ENCODE measurements at regions not wholly inside any gene's neighbourhood (a gene's known extent, or its start where the extent isn't known, plus 50 kb on each side); places are given as distances from the start of the nearest gene placed in this dataset.

DNA sequence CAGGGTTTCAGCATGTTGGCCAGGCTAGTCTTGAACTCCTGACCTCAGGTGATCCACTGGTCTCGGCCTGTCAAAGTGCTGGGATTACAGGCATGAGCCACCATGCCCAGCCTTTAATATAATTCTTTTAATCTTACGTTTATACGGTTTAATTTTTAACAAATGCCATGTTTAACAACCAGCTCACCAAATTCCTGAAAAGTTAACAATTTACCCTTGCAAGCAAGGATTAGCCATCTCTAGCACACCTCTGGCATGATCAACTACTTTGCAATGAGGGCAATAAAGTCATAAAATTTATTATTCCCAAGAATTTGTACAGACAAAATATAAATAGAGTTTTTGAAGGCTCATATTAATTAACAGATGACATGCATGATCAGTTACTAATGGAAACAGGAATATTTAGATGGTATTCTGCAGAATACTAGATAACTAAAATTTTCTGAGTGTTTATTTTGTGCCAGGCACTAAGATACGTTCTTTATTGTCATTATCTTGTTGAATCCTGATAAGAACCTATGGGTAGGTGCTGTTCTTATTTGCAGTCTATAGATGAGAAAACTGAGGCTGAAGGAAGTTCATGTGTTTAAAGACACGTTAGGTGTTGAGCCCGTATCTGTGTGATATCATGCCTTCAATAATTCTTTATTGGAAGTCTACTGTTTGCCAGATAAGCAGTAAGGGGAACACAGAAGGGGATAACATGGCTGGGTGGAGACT lies 190.1 kb downstream of the CDCA7 start:
- TF ChIP-seq POLR2AphosphoS5 (IDR thresholded peaks at IDR 0.05; ENCODE audit: low read depth, low read length) = no peak
- no peak for TF ChIP-seq POLR2A (IDR thresholded peaks at IDR 0.05; ENCODE audit: low read depth, low read length)

Data from GM12892 (cell line).